H1 (cell line): ENCODE measurements at regions not wholly inside any gene's neighbourhood (a gene's known extent, or its start where the extent isn't known, plus 50 kb on each side); places are given as distances from the start of the nearest gene placed in this dataset.

Source experiments
- CTCF ChIA-PET: fragments of 300-600 bp; sonication (Branson Sonifier 250); formaldehyde crosslinking; loops from one replicate; lab custom pipeline; 2021; ENCODE audit not compliant: partially characterized antibody; lab: Charles Lee
- POLR2A ChIA-PET: fragments of 300-600 bp; sonication (Branson Sonifier 250); formaldehyde crosslinking; loops from one replicate; lab custom pipeline; 2021; ENCODE audit warnings: inconsistent platforms; ENCODE audit not compliant: partially characterized antibody; lab: Charles Lee
- DNase-seq, 2 experiments: peaks; one replicate each; pipeline versions ENCODE4 v3.0.0 to v3.0.0-alpha.2; 2010 to 2022; ENCODE audit warnings: low spot score in 2 of 2, low read depth in 1 of 2, mixed read lengths in 1 of 2
- FAIRE-seq: peaks from 2 replicates; lab custom pipeline; 2011; peaks lifted over from hg19 to GRCh38; lab: Jason Lieb, UNC
- H2AFZ ChIP-seq: 2 replicates; pipeline ENCODE4 v1.8.1; 2012; ENCODE audit warnings: low read length, inconsistent platforms
- H2AK5ac ChIP-seq: 2 replicates; pipeline ENCODE4 v1.6.1; 2013; ENCODE audit warnings: low read depth, low read length
- H2BK120ac ChIP-seq: replicated peaks from 2 replicates; pipeline ENCODE3; 2013; ENCODE audit warnings: low read depth, low read length, inconsistent platforms
- H2BK12ac ChIP-seq: 2 replicates; pipeline ENCODE4 v1.6.1; 2013; ENCODE audit warnings: low read depth, low read length
- H2BK15ac ChIP-seq: 2 replicates; pipeline ENCODE4 v1.6.1; 2013; ENCODE audit warnings: low read length
- H2BK20ac ChIP-seq: 2 replicates; pipeline ENCODE4 v1.6.1; 2013; ENCODE audit warnings: low read length
- H2BK5ac ChIP-seq: 2 replicates; pipeline ENCODE4 v1.6.1; 2013; ENCODE audit warnings: low read depth, low read length
- H3K14ac ChIP-seq: 2 replicates; pipeline ENCODE4 v1.6.1; 2013; ENCODE audit warnings: inconsistent platforms; ENCODE audit not compliant: insufficient read length
- H3K18ac ChIP-seq: 2 replicates; pipeline ENCODE4 v1.6.1; 2013; ENCODE audit warnings: low read length; ENCODE audit errors: extremely low read depth
- H3K23ac ChIP-seq: 2 replicates; pipeline ENCODE4 v1.6.1; 2013; ENCODE audit warnings: inconsistent platforms; ENCODE audit not compliant: insufficient read length
- H3K23me2 ChIP-seq: 2 replicates; pipeline ENCODE4 v1.6.1; 2013; ENCODE audit warnings: low read depth, low read length
- H3K27ac ChIP-seq: 2 replicates; pipeline ENCODE4 v1.6.1; 2011; ENCODE audit warnings: low read depth, low read length, inconsistent platforms
- H3K27me3 ChIP-seq, 4 experiments: replicated peaks in 1 of 4; 1 replicate in 1 of 4; 2 replicates in 3 of 4; pipeline versions ENCODE4 v1.6.1 to v1.8.1; 2011 to 2013; ENCODE audit warnings: low read length in 3 of 4, mild to moderate bottlenecking in 3 of 4, inconsistent platforms in 2 of 4, mixed read lengths in 2 of 4, moderate library complexity in 1 of 4; ENCODE audit not compliant: control insufficient read depth in 3 of 4, insufficient read depth in 3 of 4; ENCODE audit errors: extremely low read depth in 1 of 4
- H3K36me3 ChIP-seq, 4 experiments: 2 replicates each; pipeline versions ENCODE4 v1.6.1 to v1.8.1; 2011 to 2013; ENCODE audit warnings: mild to moderate bottlenecking in 4 of 4, low read length in 3 of 4, moderate library complexity in 2 of 4, control low read depth in 1 of 4, inconsistent platforms in 1 of 4; ENCODE audit not compliant: insufficient read depth in 4 of 4, control insufficient read depth in 2 of 4
- H3K4ac ChIP-seq: replicated peaks from 2 replicates; pipeline ENCODE3; 2013; ENCODE audit warnings: low read length, low read depth, mixed read lengths, inconsistent platforms; ENCODE audit not compliant: insufficient read length
- H3K4me1 ChIP-seq, 4 experiments: replicated peaks in 1 of 4; 1 replicate in 1 of 4; 2 replicates in 3 of 4; pipeline versions ENCODE4 v1.6.1 to v1.8.1; 2011 to 2013; ENCODE audit warnings: low read length in 3 of 4, inconsistent platforms in 2 of 4, mixed read lengths in 1 of 4; ENCODE audit not compliant: insufficient read depth in 4 of 4, control insufficient read depth in 3 of 4
- H3K4me2 ChIP-seq, 2 experiments: 2 replicates each; pipeline versions ENCODE4 v1.6.1 to v1.8.1; 2011 to 2013; ENCODE audit warnings: low read depth in 2 of 2, low read length in 2 of 2, control low read depth in 1 of 2, inconsistent platforms in 1 of 2, mild to moderate bottlenecking in 1 of 2; ENCODE audit not compliant: insufficient read depth in 1 of 2
- H3K4me3 ChIP-seq, 4 experiments: fragments of 200-600, 300-600 bp in 1 of 4; sonication (generic), shearing (Covaris generic), sonication (Bioruptor Twin) in 1 of 4; 2 replicates each; pipeline versions ENCODE4 v1.5.1 to v1.8.1; 2011 to 2016; ENCODE audit warnings: low read length in 4 of 4, low read depth in 3 of 4, control low read depth in 2 of 4, inconsistent platforms in 2 of 4, mild to moderate bottlenecking in 2 of 4, mixed read lengths in 1 of 4, moderate library complexity in 1 of 4; ENCODE audit not compliant: insufficient read depth in 2 of 4; ENCODE audit errors: extremely low read depth in 1 of 4
- H3K56ac ChIP-seq: replicated peaks from 2 replicates; pipeline ENCODE3; 2013; ENCODE audit warnings: low read depth, mild to moderate bottlenecking, mixed read lengths, low read length, inconsistent platforms; ENCODE audit not compliant: insufficient read length
- H3K79me1 ChIP-seq: 2 replicates; pipeline ENCODE4 v1.6.1; 2013; ENCODE audit warnings: low read depth, low read length, control low read depth
- H3K79me2 ChIP-seq, 2 experiments: 2 replicates each; pipeline versions ENCODE4 v1.6.1 to v1.8.1; 2012 to 2013; ENCODE audit warnings: low read length in 2 of 2, mild to moderate bottlenecking in 2 of 2, inconsistent platforms in 1 of 2; ENCODE audit not compliant: insufficient read depth in 2 of 2, control insufficient read depth in 1 of 2
- H3K9ac ChIP-seq, 4 experiments: replicated peaks in 1 of 4; 1 replicate in 1 of 4; 2 replicates in 3 of 4; pipeline versions ENCODE4 v1.6.1 to v1.8.1; 2011 to 2013; ENCODE audit warnings: low read depth in 3 of 4, low read length in 3 of 4, control low read depth in 2 of 4, mild to moderate bottlenecking in 2 of 4, moderate library complexity in 2 of 4, inconsistent platforms in 1 of 4; ENCODE audit errors: extremely low read depth in 1 of 4
- H3K9me3 ChIP-seq, 2 experiments: 2 replicates each; pipeline versions ENCODE4 v1.6.1 to v1.8.1; 2012 to 2013; ENCODE audit warnings: mild to moderate bottlenecking in 2 of 2, moderate library complexity in 2 of 2, control low read depth in 1 of 2, inconsistent platforms in 1 of 2, low read depth in 1 of 2, low read length in 1 of 2, mixed read lengths in 1 of 2; ENCODE audit not compliant: insufficient read depth in 2 of 2
- H4K20me1 ChIP-seq, 2 experiments: replicated peaks in 1 of 2; 2 replicates each; pipeline versions ENCODE3 to v1.8.1; 2011 to 2013; ENCODE audit warnings: inconsistent platforms in 2 of 2, low read length in 2 of 2, mild to moderate bottlenecking in 1 of 2; ENCODE audit not compliant: insufficient read depth in 2 of 2, control insufficient read depth in 1 of 2
- H4K5ac ChIP-seq: 2 replicates; pipeline ENCODE4 v1.6.1; 2013; ENCODE audit warnings: low read length, low read depth, mixed read lengths, inconsistent platforms; ENCODE audit not compliant: insufficient read length
- H4K8ac ChIP-seq: 2 replicates; pipeline ENCODE4 v1.8.0; 2013; ENCODE audit warnings: mild to moderate bottlenecking, moderate library complexity, low read length, inconsistent platforms; ENCODE audit not compliant: insufficient read depth; ENCODE audit errors: extremely low read depth
- H4K91ac ChIP-seq: replicated peaks from 2 replicates; pipeline ENCODE3; 2013; ENCODE audit warnings: low read length, mixed read lengths, inconsistent platforms; ENCODE audit not compliant: insufficient read length
- ATF3 ChIP-seq: IDR thresholded peaks from 2 replicates; pipeline ENCODE4 v1.6.1; 2011; ENCODE audit warnings: low read depth, mild to moderate bottlenecking, low read length; ENCODE audit not compliant: insufficient read depth
- CHD2 ChIP-seq: IDR thresholded peaks from 2 replicates; pipeline ENCODE4 v1.6.1; 2012; ENCODE audit warnings: low read length, improper control_type of control experiment
- KDM1A ChIP-seq: fragments of 200-600, 300-600 bp; sonication (generic); IDR thresholded peaks from 2 replicates; pipeline ENCODE4 v1.7.1; 2016; ENCODE audit warnings: mild to moderate bottlenecking, low read length, borderline replicate concordance
- POLR2AphosphoS5 ChIP-seq: IDR thresholded peaks from 2 replicates; pipeline ENCODE4 v1.6.1; 2011; ENCODE audit warnings: low read depth, low read length
- TEAD4 ChIP-seq: IDR thresholded peaks from 2 replicates; pipeline ENCODE4 v1.6.1; 2012; ENCODE audit warnings: low read depth, low read length, inconsistent platforms, mixed read lengths
- WGBS, 2 experiments: shearing (Covaris generic) in 1 of 2; methylation state at CpG; one replicate each; pipeline versions ENCODE4 v1.1.6 to v1.1.7; 2013 to 2015; ENCODE audit warnings: low lambda C conversion rate in 2 of 2, mixed read lengths in 2 of 2, inconsistent platforms in 1 of 2, low coverage in 1 of 2, missing lambda C conversion rate in 1 of 2; ENCODE audit not compliant: insufficient replicate concordance in 2 of 2, insufficient coverage in 1 of 2, insufficient read length in 1 of 2; ENCODE audit errors: extremely low coverage in 1 of 2, missing lambda C conversion rate in 1 of 2; 5-methylcytosine and 5-hydroxymethylcytosine counted together

- no peak overlapping the region for H3K18ac ChIP-seq
- no peaks in the 10 kb centered on the region; a peak in 1 of 7 replicates for H3K27me3 ChIP-seq
- ChIA-PET POLR2A (no interaction called here), CTCF (interaction anchor here (0.9 kb wide), 1 partner anchor 11 kb away, joined by 3 read pairs; no protein-coding TSS in a partner anchor)
- FAIRE-seq (no peak), DNase-seq (no peak)
- H3K23ac ChIP-seq: no peak overlapping the region
- no peaks in the 10 kb centered on the region for H3K4me1 ChIP-seq
- H3K4me3 ChIP-seq: no peak overlapping the region
- no peaks in the 10 kb centered on the region for H3K9me3 ChIP-seq
- H2AFZ ChIP-seq: no peak overlapping the region
- H3K56ac ChIP-seq: no peak overlapping the region
- no peak overlapping the region for H3K9ac ChIP-seq
- H3K79me1 ChIP-seq: no peaks in the 10 kb centered on the region
- H4K5ac ChIP-seq: no peak overlapping the region
- H3K23me2 ChIP-seq: no peaks in the 10 kb centered on the region
- no peak overlapping the region for H3K27ac ChIP-seq
- H3K4me2 ChIP-seq: no peak overlapping the region
- WGBS, 2 experiments: 94% methylated on average over 5 of the region's 5 CpGs; no CpG with 5 or more reads in 1 of the 2 experiments
- H2BK5ac ChIP-seq: no peak overlapping the region
- no peaks in the 10 kb centered on the region for H3K79me2 ChIP-seq
- no peak overlapping the region for H4K8ac ChIP-seq
- H2BK20ac ChIP-seq: no peak overlapping the region
- no peaks in the 10 kb centered on the region for H3K36me3 ChIP-seq
- no peak overlapping the region for H2AK5ac ChIP-seq
- H2BK15ac ChIP-seq: no peak overlapping the region
- no peak overlapping the region for H4K91ac ChIP-seq
- H2BK120ac ChIP-seq: peak overlapping the region; percentile 43
- H3K14ac ChIP-seq: no peak overlapping the region
- H4K20me1 ChIP-seq: no peaks in the 10 kb centered on the region
- H3K4ac ChIP-seq: no peak overlapping the region
- H2BK12ac ChIP-seq: no peak overlapping the region
- no peak for TF ChIP-seq ATF3
- no peak for TF ChIP-seq POLR2AphosphoS5
- no peak for TF ChIP-seq CHD2
- TF ChIP-seq TEAD4: no peak
- TF ChIP-seq KDM1A: no peak
These were observed 1559.9 kb upstream of the FLRT2 start for GRCh38 chr14:83969998-83970397.
